ENCODE measurements at regions not wholly inside any gene's neighbourhood (a gene's known extent, or its start where the extent isn't known, plus 50 kb on each side); places are given as distances from the start of the nearest gene placed in this dataset.

- H3K27ac ChIP-seq, result no peak overlapping the region
- in situ Hi-C loops (cut with MboI), result no loop called here
- H3K4me1 ChIP-seq (ENCODE audit: insufficient read depth), result no peaks in the 10 kb centered on the region
- H3K79me2 ChIP-seq (ENCODE audit: insufficient read depth), result no peaks in the 10 kb centered on the region
- WGBS, 2 experiments (ENCODE audit: low coverage in 1 of 2, low lambda C conversion rate in 2 of 2, missing lambda C conversion rate in 2 of 2), result 61 to 67% methylated on average over 3 of the region's 3 CpGs
- no peak overlapping the region for H3K4me3 ChIP-seq
- no peaks in the 10 kb centered on the region for H3K9me3 ChIP-seq (ENCODE audit: low read depth)
- no peaks in the 10 kb centered on the region for H3F3A ChIP-seq (ENCODE audit: insufficient read depth)
- H2AFZ ChIP-seq, result no peak overlapping the region
- H3K9ac ChIP-seq, result no peak overlapping the region
- no peaks in the 10 kb centered on the region for H3K27me3 ChIP-seq (replicated peaks; ENCODE audit: insufficient read depth)
- H4K20me1 ChIP-seq (ENCODE audit: insufficient read depth), result no peaks in the 10 kb centered on the region
- H3K4me2 ChIP-seq (ENCODE audit: unreplicated experiment), result no peak overlapping the region
- no peak for TF ChIP-seq EZH2 (IDR thresholded peaks at IDR 0.05; ENCODE audit: insufficient read depth, poor library complexity, severe bottlenecking)
- no peak for TF ChIP-seq EZH2phosphoT487 (IDR thresholded peaks at IDR 0.05; ENCODE audit: insufficient read depth, low read depth)
- H3K36me3 ChIP-seq (ENCODE audit: low read depth), result no peaks in the 10 kb centered on the region
- H3K9me2 ChIP-seq (ENCODE audit: insufficient read depth), result no peaks in the 10 kb centered on the region
- DNase-seq, result peak; percentile 64
Measured at GRCh38 chr2:164430166-164430783, 191.0 kb downstream of the GRB14 start.

- no peak overlapping the region for H3K9ac ChIP-seq
Measured at GRCh38 chr2:164429354-164429753, 191.9 kb downstream of the GRB14 start.

GRCh38 chr2:164427111-164427510, 194.2 kb downstream of the GRB14 start:
- no peak overlapping the region for H3K27ac ChIP-seq
- 91 to 94% methylated on average over 7 of the region's 7 CpGs for WGBS, 2 experiments (ENCODE audit: low coverage in 1 of 2, low lambda C conversion rate in 2 of 2, missing lambda C conversion rate in 2 of 2)

More at GRCh38 chr2:164429354-164429753, 191.9 kb downstream of the GRB14 start:
- no peaks in the 10 kb centered on the region for H3K36me3 ChIP-seq (ENCODE audit: low read depth)
- in situ Hi-C loops (cut with MboI), result no loop called here
- no peaks in the 10 kb centered on the region for H3F3A ChIP-seq (ENCODE audit: insufficient read depth)
- no peak overlapping the region for H3K27ac ChIP-seq
- no peaks in the 10 kb centered on the region for H3K27me3 ChIP-seq (replicated peaks; ENCODE audit: insufficient read depth)
- H2AFZ ChIP-seq, result no peak overlapping the region
- H3K9me2 ChIP-seq (ENCODE audit: insufficient read depth), result no peaks in the 10 kb centered on the region
- WGBS, 2 experiments (ENCODE audit: low coverage in 1 of 2, low lambda C conversion rate in 2 of 2, missing lambda C conversion rate in 2 of 2), result 62 to 76% methylated on average over 2 of the region's 2 CpGs
- no peaks in the 10 kb centered on the region for H4K20me1 ChIP-seq (ENCODE audit: insufficient read depth)
- H3K4me3 ChIP-seq, result no peak overlapping the region
- H3K4me1 ChIP-seq (ENCODE audit: insufficient read depth), result no peaks in the 10 kb centered on the region
- no peaks in the 10 kb centered on the region for H3K9me3 ChIP-seq (ENCODE audit: low read depth)
- DNase-seq, result no peak
- no peak for TF ChIP-seq EZH2 (IDR thresholded peaks at IDR 0.05; ENCODE audit: insufficient read depth, poor library complexity, severe bottlenecking)
- TF ChIP-seq EZH2phosphoT487 (IDR thresholded peaks at IDR 0.05; ENCODE audit: insufficient read depth, low read depth), result no peak
- no peaks in the 10 kb centered on the region for H3K79me2 ChIP-seq (ENCODE audit: insufficient read depth)
- no peak overlapping the region for H3K4me2 ChIP-seq (ENCODE audit: unreplicated experiment)

GRCh38 chr2:164420787-164421186, 200.5 kb downstream of the GRB14 start:
- no peaks in the 10 kb centered on the region for H4K20me1 ChIP-seq (ENCODE audit: insufficient read depth)
- H3K4me1 ChIP-seq (ENCODE audit: insufficient read depth), result no peaks in the 10 kb centered on the region
- no peak for DNase-seq
- H2AFZ ChIP-seq, result no peak overlapping the region
- no peak overlapping the region for H3K27ac ChIP-seq
- H3K9me2 ChIP-seq (ENCODE audit: insufficient read depth), result no peaks in the 10 kb centered on the region
- no peaks in the 10 kb centered on the region for H3K36me3 ChIP-seq (ENCODE audit: low read depth)
- H3K9me3 ChIP-seq (ENCODE audit: low read depth), result no peaks in the 10 kb centered on the region
- H3F3A ChIP-seq (ENCODE audit: insufficient read depth), result no peaks in the 10 kb centered on the region
- H3K27me3 ChIP-seq (replicated peaks; ENCODE audit: insufficient read depth), result 0 out of 2 replicates have a peak, but pooled peaks cover 3% of the 10 kb centered on the region
- H3K4me2 ChIP-seq (ENCODE audit: unreplicated experiment), result no peak overlapping the region
- H3K4me3 ChIP-seq, result no peak overlapping the region
- 74 to 75% methylated on average over 5 of the region's 5 CpGs for WGBS, 2 experiments (ENCODE audit: low coverage in 1 of 2, low lambda C conversion rate in 2 of 2, missing lambda C conversion rate in 2 of 2)
- in situ Hi-C loops (cut with MboI), result no loop called here
- TF ChIP-seq EZH2 (IDR thresholded peaks at IDR 0.05; ENCODE audit: insufficient read depth, poor library complexity, severe bottlenecking), result no peak
- no peak for TF ChIP-seq EZH2phosphoT487 (IDR thresholded peaks at IDR 0.05; ENCODE audit: insufficient read depth, low read depth)
- H3K79me2 ChIP-seq (ENCODE audit: insufficient read depth), result no peaks in the 10 kb centered on the region
- H3K9ac ChIP-seq, result no peak overlapping the region

More at GRCh38 chr2:164427111-164427510, 194.2 kb downstream of the GRB14 start:
- in situ Hi-C loops (cut with MboI), result no loop called here
- no peak overlapping the region for H3K4me2 ChIP-seq (ENCODE audit: unreplicated experiment)
- no peaks in the 10 kb centered on the region for H3F3A ChIP-seq (ENCODE audit: insufficient read depth)
- H3K9me3 ChIP-seq (ENCODE audit: low read depth), result no peaks in the 10 kb centered on the region
- H3K79me2 ChIP-seq (ENCODE audit: insufficient read depth), result no peaks in the 10 kb centered on the region
- TF ChIP-seq EZH2phosphoT487 (IDR thresholded peaks at IDR 0.05; ENCODE audit: insufficient read depth, low read depth) (no peak), EZH2 (IDR thresholded peaks at IDR 0.05; ENCODE audit: insufficient read depth, poor library complexity, severe bottlenecking) (no peak)
- no peak overlapping the region for H3K9ac ChIP-seq
- no peaks in the 10 kb centered on the region for H3K27me3 ChIP-seq (replicated peaks; ENCODE audit: insufficient read depth)
- DNase-seq, result no peak
- no peaks in the 10 kb centered on the region for H4K20me1 ChIP-seq (ENCODE audit: insufficient read depth)
- no peaks in the 10 kb centered on the region for H3K36me3 ChIP-seq (ENCODE audit: low read depth)
- no peaks in the 10 kb centered on the region for H3K4me1 ChIP-seq (ENCODE audit: insufficient read depth)
- no peak overlapping the region for H2AFZ ChIP-seq
- no peaks in the 10 kb centered on the region for H3K9me2 ChIP-seq (ENCODE audit: insufficient read depth)
- H3K4me3 ChIP-seq, result no peak overlapping the region
